Activated CD8-positive, alpha-beta memory T cell treated with anti-CD3 and anti-CD28 coated beads for 4 hours (primary cell): ENCODE measurements at regions not wholly inside any gene's neighbourhood (a gene's known extent, or its start where the extent isn't known, plus 50 kb on each side); places are given as distances from the start of the nearest gene placed in this dataset.
"Not testable (repeated sequence)": the region's sequence is repeated elsewhere in the genome, so short reads cannot be mapped to it uniquely, and the experiment has no call there.

Experiments
- DNase-seq, 2 donors: peaks; one replicate each; pipeline ENCODE4 v3.0.0-alpha.2; 2020; ENCODE audit warnings: low read depth in 2 of 2

DNA sequence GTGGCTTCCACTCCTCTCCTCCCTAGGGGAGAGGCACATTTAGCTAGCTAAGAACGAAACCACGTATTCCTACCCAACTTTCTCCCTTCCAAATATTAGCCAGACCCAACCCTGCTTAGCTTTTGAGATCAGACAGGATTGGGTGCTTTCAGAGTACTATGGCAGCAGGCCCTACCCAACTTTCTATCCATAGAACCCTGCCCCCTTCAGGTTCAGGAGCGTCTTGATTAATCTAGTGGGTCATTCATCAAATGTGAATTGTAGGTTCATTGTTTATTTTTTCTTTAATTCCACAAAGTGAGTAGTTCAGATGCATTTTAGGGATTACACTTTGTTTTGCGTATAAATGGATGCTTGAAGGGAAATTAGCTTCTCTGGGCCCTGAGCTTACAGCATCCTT lies 188.3 kb downstream of the MIB1 start:
- DNase-seq: no peak

- no peak for DNase-seq
Measured at GRCh38 chr18:21930177-21930576, 189.6 kb downstream of the MIB1 start.

DNA sequence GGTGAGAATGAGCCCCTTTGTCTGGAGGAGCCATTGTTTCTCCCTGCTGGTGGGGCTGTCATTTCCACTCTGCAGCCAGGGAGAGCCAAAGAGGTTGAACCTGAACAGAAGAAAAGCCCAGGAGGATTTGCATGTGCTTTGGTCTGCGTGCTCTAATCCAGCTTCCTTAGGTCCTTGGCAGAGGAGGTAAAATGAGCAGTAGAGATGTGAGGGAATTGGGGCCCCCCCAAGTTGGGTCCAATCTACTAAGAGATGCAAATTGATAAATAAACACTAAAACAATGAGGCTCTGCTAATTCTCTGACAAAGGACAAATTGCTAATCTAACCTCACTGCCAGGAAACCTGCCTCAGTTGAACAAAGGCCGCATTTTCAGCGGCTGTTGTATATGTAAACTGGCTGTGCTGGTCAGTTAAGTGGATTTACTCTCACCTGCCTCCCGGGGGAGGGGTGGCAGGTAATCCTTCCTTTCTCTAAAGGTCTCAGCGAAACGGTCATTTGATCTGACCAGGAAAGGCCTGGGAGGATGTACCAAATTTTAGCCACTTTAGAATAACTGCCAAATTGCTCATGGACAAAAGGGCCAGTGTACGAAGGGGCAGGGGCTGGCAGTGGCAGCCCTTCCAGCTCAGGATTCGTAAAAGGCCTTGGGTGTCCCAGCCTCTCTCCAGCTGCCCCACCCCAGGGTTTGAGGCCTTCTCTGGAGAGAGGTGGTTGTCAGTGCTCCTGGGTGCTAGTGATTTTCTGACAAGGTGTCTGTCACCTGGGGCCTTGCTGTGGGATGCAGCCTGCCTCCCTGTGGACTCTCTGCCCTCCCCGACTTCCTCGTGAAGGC lies 193.6 kb downstream of the MIB1 start:
- no peak for DNase-seq

GRCh38 chr18:21934766-21935015 lies 194.1 kb downstream of the MIB1 start:
- no peak for DNase-seq

- DNase-seq: no peak
Measured at GRCh38 chr18:21943456-21943855, 202.9 kb downstream of the MIB1 start.

DNA sequence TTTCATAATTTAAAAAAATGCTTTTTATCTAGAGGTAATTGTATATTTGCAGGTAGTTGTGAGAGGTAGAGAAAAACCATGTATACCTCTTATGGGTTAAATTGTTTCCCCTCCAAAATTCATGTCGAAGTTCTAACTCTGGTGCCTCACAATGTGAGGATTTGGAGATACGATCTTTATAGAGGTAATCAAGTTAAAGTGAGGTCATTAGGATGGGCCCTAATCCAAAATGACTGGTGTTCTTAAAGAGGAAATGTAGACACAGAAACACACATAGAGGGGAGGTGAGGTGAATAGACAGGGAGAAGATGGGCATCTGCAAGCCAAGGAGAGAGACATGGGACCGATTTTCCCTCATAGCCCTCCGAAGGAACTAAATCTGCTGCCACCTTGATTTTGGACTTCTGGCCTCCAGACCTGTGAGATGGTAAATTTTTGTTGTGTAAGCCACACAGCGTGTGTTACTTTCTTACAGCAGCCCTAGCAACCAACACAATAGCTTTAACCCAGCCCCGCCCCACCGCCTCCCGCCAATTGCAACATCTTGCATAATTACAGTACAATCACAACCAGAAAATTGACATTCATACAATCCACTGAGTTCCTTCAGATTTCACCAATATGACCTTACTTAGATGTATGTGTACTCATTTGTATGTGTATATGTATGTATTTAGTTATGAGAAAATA lies 208.9 kb downstream of the MIB1 start:
- no peak for DNase-seq

DNA sequence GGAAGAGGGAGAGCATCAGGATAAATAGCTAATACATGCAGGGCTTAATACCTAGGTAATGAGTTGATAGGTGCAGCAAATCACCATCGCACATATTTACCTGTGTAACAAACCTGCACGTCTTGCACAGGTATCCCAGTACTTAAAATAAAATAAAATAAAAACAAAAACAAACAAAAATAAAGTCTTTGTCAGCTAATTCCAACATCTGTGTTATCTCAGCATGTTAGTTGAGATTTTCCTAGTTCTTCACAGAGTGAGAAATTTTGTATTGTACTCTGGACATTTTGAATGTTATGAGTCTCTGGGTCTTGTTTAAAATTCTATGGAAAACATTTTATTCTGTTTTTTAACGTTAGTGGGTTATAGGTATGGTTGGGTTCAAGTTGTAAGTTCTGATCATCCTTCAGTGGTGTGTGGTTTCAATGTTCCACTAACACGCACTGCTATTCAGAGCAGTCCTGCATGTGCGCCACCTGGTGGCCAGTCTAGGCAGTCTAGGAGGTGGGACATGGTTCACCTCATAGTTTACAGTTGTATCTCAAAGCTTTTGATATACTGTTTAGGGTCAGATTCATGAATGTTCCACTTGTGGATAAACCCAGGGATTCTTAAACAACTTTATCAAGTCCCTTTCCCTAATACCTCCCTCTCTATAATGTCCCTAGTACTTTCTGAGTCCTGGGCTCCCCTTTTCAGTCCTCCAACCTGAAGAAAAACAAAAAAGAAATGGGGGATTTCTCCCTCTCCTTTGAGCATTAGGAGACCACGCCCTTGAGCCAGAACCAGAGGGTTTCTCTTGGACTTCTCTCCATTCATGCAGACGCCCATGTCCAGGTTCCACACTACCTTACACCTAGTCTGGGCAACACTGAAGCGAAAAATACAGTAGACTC lies 213.4 kb upstream of the GATA6 start:
- peak; percentile 58 to 64 for DNase-seq

DNA sequence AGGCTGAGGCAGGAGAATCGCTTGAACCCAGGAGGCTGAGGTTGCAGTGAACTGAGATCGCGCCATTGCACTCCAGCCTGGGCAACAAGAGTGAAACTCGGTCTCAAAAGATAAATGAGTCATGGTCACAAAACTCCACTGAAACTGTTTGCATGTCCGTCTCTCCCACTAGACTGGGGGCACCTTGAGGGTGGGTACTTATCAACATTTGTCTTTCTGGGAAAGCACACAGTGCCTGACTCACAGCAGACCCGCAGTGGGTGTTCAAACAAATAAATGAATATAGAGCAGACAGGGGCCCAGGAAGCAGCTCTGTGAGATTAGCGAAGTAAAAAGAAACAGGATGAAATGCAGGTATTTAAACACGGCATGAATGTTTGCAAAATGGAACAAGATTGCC lies 211.1 kb upstream of the GATA6 start:
- DNase-seq: no peak

- DNase-seq: no peak
Measured at GRCh38 chr18:21958707-21959450, 210.5 kb upstream of the GATA6 start.

GRCh38 chr18:21960189-21960588 lies 209.2 kb upstream of the GATA6 start:
- no peak for DNase-seq

- no peak for DNase-seq
Measured at GRCh38 chr18:21963336-21963735, 206.1 kb upstream of the GATA6 start.

DNA sequence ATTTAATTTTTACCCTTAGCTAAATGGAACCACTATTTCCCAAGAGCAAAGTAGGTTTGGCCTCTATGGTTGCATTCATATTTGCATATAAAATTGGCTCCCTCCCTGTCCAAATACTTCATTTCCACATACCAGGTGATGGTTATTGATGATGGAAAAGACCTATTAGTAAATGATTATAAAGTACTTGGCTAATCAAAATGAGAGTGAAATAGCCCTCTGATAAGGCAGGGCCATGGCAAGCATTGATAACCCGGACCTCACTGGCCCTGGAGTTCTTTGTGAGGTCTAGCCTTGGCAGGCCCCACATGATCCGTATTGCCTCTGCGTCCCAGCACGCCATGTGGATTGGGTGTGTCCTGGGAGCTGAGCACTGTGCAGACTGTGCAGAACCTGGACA lies 201.1 kb upstream of the GATA6 start:
- DNase-seq: no peak

GRCh38 chr18:21972281-21972680 lies 197.1 kb upstream of the GATA6 start:
- DNase-seq: no peak

DNA sequence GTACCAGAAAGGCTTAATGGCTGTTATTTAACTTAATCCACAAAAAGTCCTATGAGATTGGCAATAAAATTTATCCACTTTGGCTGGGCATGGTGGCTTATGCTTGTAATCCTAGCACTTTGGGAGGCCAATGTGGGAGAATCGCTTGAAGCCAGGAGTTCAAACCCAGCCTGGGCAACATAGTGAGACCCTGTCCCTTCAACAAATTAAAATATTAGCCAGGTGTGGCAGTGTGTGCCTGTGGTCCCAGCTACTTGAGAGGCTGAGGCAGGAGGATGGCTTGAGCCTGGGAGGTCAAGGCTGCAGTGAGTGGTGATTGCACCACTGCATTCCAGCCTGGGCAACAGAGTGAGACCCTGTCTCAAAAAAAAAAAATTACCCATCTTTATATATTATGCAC lies 193.4 kb upstream of the GATA6 start:
- not testable (repeated sequence) for DNase-seq

DNA sequence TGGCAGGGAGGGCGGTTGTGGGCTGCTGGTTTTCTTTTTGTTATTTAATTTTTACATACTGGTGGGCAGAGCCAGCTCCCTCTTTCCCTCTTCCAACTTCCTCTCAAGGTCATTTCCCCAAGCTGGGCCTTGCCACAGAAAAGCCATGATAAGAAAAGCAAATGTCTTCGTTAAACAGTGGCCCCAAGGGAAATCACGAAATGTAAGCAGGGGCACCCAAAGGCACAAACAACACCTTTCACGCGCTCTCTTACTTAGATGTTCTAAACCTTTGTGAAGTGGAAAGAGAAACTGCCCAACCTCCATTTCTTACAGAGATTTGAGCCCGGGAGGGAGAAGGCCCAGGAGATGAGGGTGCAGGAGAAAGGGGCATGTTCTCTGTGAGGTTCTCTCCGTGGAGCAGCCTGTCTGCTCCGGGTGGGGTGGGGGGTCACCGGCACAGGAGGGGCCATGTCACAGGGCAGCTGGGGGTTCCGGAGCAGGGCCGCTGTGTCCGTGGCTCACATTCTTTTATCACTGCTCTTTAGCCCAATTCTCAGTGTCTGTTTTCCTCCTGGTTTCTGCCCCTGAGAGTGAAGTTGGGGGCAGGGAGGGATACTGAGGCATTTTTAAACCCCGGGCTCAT lies 190.7 kb upstream of the GATA6 start:
- DNase-seq: no peak

- DNase-seq: no peak
Measured at GRCh38 chr18:21979171-21979560, 190.2 kb upstream of the GATA6 start.

GRCh38 chr18:21979759-21980158 lies 189.6 kb upstream of the GATA6 start:
- no peak for DNase-seq

- DNase-seq: no peak
Measured at GRCh38 chr18:21980744-21981143, 188.6 kb upstream of the GATA6 start.

DNA sequence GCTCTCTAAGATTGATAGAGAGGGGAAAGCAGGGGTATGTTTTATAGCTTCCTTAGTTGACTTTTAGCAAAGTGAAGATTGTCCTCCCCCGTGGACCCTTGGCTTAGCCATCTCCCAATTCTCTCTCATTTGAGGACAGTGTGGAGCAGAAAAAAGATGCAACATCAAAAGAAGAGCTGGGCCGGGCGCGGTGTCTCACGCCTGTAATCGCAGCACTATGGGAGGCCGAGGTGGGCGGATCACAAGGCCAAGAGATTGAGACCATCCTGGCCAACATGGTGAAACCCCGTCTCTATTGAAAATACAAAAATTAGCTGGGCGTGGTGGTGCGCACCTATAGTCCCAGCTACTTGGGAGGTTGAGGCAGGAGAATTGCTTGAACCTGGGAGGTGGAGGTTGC lies 187.9 kb upstream of the GATA6 start:
- DNase-seq: not testable (repeated sequence)

DNA sequence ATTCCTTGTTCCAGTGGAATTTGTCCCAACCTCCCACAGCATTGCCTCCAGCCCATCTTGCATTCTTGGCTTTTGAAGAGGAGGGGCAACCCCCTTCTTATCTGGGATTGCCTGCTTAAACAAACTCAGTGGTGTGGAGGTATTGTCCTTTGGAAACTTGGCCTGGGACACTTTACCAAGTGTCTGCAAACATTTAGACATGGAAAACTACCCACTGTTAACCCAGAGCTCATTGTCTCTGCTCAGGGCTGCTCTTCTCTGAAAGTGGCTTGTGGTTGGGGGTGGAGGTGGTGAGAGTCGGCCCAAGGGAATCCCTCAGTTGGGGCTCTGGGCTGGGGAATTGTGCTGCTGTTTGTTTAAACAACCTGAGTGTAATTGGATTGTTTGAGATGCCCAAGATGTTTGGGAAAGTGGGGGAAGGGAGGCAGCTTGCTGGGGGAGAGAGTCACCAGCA lies 178.3 kb upstream of the GATA6 start:
- no peak for DNase-seq

GRCh38 chr18:21991886-21992285 lies 177.5 kb upstream of the GATA6 start:
- no peak for DNase-seq
